HCT116 (cell line): ENCODE measurements at regions not wholly inside any gene's neighbourhood (a gene's known extent, or its start where the extent isn't known, plus 50 kb on each side); places are given as distances from the start of the nearest gene placed in this dataset.

Experiments used
- CEBPB ChIP-seq: IDR thresholded peaks from 2 replicates; pipeline ENCODE4 v1.6.1; 2012; ENCODE audit warnings: low read depth
- CTCF ChIP-seq, 3 experiments: fragments of 200-600 bp in 1 of 3; sonication (generic) in 1 of 3; IDR thresholded peaks in 2 of 3; conservative IDR thresholded peaks in 1 of 3; 2 replicates each; pipeline ENCODE4 v1.5.1; 2012 to 2017; ENCODE audit warnings: low read depth in 2 of 3, low read length in 2 of 3, antibody characterized with exemption in 1 of 3, borderline replicate concordance in 1 of 3, control low read depth in 1 of 3, mild to moderate bottlenecking in 1 of 3, mixed read lengths in 1 of 3, mixed run types in 1 of 3, moderate library complexity in 1 of 3; ENCODE audit not compliant: insufficient read depth in 1 of 3
- EGR1 ChIP-seq: IDR thresholded peaks from 2 replicates; pipeline ENCODE4 v1.6.1; 2012; ENCODE audit warnings: low read depth
- EZH2 ChIP-seq: fragments of 200-600 bp; sonication (generic); IDR thresholded peaks from 2 replicates; pipeline ENCODE4 v1.6.1; 2017; ENCODE audit warnings: antibody characterized with exemption, mixed run types
- JUND ChIP-seq: IDR thresholded peaks from 2 replicates; pipeline ENCODE4 v1.6.1; 2012
- MAX ChIP-seq: IDR thresholded peaks from 2 replicates; pipeline ENCODE4 v1.6.1; 2012
- POLR2A ChIP-seq: IDR thresholded peaks from 2 replicates; pipeline ENCODE4 v1.7.0; 2011; ENCODE audit warnings: borderline replicate concordance; ENCODE audit not compliant: insufficient read depth, insufficient read length; ENCODE audit errors: extremely low read depth
- POLR2AphosphoS5 ChIP-seq: IDR thresholded peaks from 2 replicates; pipeline ENCODE4 v1.6.1; 2011; ENCODE audit warnings: mild to moderate bottlenecking, low read depth, low read length, moderate library complexity
- RAD21 ChIP-seq: IDR thresholded peaks from 2 replicates; pipeline ENCODE4 v1.6.1; 2012; ENCODE audit warnings: low read depth, mild to moderate bottlenecking
- TCF7L2 ChIP-seq: IDR thresholded peaks from 2 replicates; pipeline ENCODE4 v1.7.0; 2011; ENCODE audit warnings: borderline replicate concordance, inconsistent platforms; ENCODE audit not compliant: insufficient read depth, insufficient read length; ENCODE audit errors: extremely low read depth
- YY1 ChIP-seq: IDR thresholded peaks from 2 replicates; pipeline ENCODE4 v1.6.1; 2011; ENCODE audit warnings: low read length, low read depth, moderate library complexity, mild to moderate bottlenecking; ENCODE audit not compliant: insufficient replicate concordance; ENCODE audit errors: extremely low read depth
- ZBTB33 ChIP-seq: IDR thresholded peaks from 2 replicates; pipeline ENCODE4 v1.6.1; 2011; ENCODE audit warnings: mild to moderate bottlenecking, low read length, moderate library complexity; ENCODE audit not compliant: insufficient replicate concordance; ENCODE audit errors: extremely low read depth

DNA sequence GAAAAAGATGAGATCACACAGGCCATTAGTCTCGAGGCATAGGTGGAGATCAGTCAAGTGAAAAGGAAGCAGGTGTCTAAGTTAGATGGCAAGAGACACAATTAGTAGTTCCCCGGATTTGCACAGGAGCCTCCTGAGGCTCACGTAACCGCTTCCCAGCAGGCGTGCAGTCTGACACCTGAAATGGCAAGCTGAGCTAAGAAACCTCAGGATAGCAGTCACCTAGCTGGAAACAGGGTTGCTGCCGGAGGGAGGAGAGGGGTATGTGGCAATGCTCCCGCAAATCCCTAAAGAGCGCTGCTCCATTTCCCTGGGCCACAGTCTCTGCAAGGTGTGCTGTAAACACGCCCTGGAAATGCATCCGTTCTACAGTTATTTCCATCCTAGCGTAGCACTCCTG, 1151.0 kb downstream of the DIAPH3 start:
- TF ChIP-seq CEBPB (no peak), CTCF (IDR thresholded peaks at IDR 0.05 in 2 of 3, conservative IDR thresholded peaks at IDR 0.05 in 1 of 3; ENCODE audit: borderline replicate concordance in 1 of 3, insufficient read depth in 1 of 3, low read depth in 2 of 3, low read length in 2 of 3) (no peak), POLR2A (no peak), JUND (no peak), EZH2 (no peak), POLR2AphosphoS5 (no peak), MAX (no peak), RAD21 (no peak), EGR1 (no peak), YY1 (no peak), TCF7L2 (no peak), ZBTB33 (no peak)
